HL-60 (cell line): ENCODE measurements at regions not wholly inside any gene's neighbourhood (a gene's known extent, or its start where the extent isn't known, plus 50 kb on each side); places are given as distances from the start of the nearest gene placed in this dataset.

Experiments
- CTCF ChIP-seq: IDR thresholded peaks from one replicate; pipeline ENCODE4 v1.5.1; 2011; ENCODE audit warnings: low read length, control low read depth, inconsistent platforms; ENCODE audit not compliant: insufficient read depth
- GABPA ChIP-seq: IDR thresholded peaks from 2 replicates; pipeline ENCODE4 v1.6.1; 2012; ENCODE audit warnings: low read depth
- POLR2AphosphoS5 ChIP-seq: IDR thresholded peaks from 2 replicates; pipeline ENCODE4 v1.6.1; 2012; ENCODE audit warnings: low read depth
- TF ChIP-seq, protein P1 (sequence below): IDR thresholded peaks from 2 replicates; pipeline ENCODE4 v1.6.1; 2012; ENCODE audit warnings: low read depth; ENCODE audit not compliant: insufficient replicate concordance

DNA sequence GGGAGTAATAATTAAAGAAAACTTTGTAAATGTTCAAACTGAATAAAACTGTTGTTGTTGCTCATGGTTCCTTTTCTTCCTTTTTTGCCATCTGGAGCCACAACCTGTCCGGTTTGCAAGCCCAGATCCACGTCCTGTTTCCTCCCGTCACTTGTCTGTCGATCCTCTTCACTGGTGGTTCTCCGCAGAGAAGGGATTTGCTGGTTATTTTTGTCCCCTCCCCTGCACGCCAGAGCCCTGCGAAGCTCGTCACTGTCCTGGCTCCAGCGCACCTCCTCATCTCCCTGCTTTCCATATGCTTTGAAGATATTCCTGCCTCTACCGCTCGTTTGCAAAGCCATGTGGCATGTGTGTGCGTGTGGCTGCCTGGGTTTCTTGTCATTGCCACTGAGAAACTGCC, 461.4 kb downstream of the RNF144A start:
- TF ChIP-seq CTCF (no peak), POLR2AphosphoS5 (no peak), GABPA (no peak)
- TF ChIP-seq, protein P1, sequence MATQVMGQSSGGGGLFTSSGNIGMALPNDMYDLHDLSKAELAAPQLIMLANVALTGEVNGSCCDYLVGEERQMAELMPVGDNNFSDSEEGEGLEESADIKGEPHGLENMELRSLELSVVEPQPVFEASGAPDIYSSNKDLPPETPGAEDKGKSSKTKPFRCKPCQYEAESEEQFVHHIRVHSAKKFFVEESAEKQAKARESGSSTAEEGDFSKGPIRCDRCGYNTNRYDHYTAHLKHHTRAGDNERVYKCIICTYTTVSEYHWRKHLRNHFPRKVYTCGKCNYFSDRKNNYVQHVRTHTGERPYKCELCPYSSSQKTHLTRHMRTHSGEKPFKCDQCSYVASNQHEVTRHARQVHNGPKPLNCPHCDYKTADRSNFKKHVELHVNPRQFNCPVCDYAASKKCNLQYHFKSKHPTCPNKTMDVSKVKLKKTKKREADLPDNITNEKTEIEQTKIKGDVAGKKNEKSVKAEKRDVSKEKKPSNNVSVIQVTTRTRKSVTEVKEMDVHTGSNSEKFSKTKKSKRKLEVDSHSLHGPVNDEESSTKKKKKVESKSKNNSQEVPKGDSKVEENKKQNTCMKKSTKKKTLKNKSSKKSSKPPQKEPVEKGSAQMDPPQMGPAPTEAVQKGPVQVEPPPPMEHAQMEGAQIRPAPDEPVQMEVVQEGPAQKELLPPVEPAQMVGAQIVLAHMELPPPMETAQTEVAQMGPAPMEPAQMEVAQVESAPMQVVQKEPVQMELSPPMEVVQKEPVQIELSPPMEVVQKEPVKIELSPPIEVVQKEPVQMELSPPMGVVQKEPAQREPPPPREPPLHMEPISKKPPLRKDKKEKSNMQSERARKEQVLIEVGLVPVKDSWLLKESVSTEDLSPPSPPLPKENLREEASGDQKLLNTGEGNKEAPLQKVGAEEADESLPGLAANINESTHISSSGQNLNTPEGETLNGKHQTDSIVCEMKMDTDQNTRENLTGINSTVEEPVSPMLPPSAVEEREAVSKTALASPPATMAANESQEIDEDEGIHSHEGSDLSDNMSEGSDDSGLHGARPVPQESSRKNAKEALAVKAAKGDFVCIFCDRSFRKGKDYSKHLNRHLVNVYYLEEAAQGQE, result no peak
